GM18861 (cell line): ENCODE measurements at regions not wholly inside any gene's neighbourhood (a gene's known extent, or its start where the extent isn't known, plus 50 kb on each side); places are given as distances from the start of the nearest gene placed in this dataset.
"Not testable (repeated sequence)": the region's sequence is repeated elsewhere in the genome, so short reads cannot be mapped to it uniquely, and the experiment has no call there.

ENCODE experiments used
- ATAC-seq: cut with Tn5 transposase; IDR thresholded peaks from one replicate; pipeline ENCODE4 v1.9.1; 2021; ENCODE audit not compliant: unreplicated experiment

GRCh38 chr6:141513830-141514229 lies 618.9 kb upstream of the GJE1 start:
- ATAC-seq: no peak

GRCh38 chr6:141510803-141511202 lies 621.9 kb upstream of the GJE1 start:
- no peak for ATAC-seq

GRCh38 chr6:141506062-141506461 lies 626.7 kb upstream of the GJE1 start:
- not testable (repeated sequence) for ATAC-seq

- not testable (repeated sequence) for ATAC-seq
Measured at GRCh38 chr6:141504318-141504717, 628.4 kb upstream of the GJE1 start.

- ATAC-seq: no peak
Measured at GRCh38 chr6:141501616-141502015, 631.1 kb upstream of the GJE1 start.

GRCh38 chr6:141498977-141499376 lies 633.7 kb upstream of the GJE1 start:
- ATAC-seq: no peak

- no peak for ATAC-seq
Measured at GRCh38 chr6:141492521-141493284, 640.0 kb upstream of the GJE1 start.

GRCh38 chr6:141491684-141492083 lies 641.0 kb upstream of the GJE1 start:
- no peak for ATAC-seq

GRCh38 chr6:141490982-141491381 lies 641.7 kb upstream of the GJE1 start:
- ATAC-seq: no peak

GRCh38 chr6:141488488-141488887 lies 644.2 kb upstream of the GJE1 start:
- peak; percentile 37 for ATAC-seq

- ATAC-seq: no peak
Measured at GRCh38 chr6:141486942-141487341, 645.8 kb upstream of the GJE1 start.

GRCh38 chr6:141484711-141485110 lies 648.0 kb upstream of the GJE1 start:
- peak; percentile 74 for ATAC-seq

GRCh38 chr6:141483598-141484061 lies 649.1 kb upstream of the GJE1 start:
- ATAC-seq: peak; percentile 89

GRCh38 chr6:141482796-141483597 lies 649.7 kb upstream of the GJE1 start:
- no peak for ATAC-seq

- no peak for ATAC-seq
Measured at GRCh38 chr6:141475259-141475658, 657.5 kb upstream of the GJE1 start.

GRCh38 chr6:141472162-141472928 lies 660.4 kb upstream of the GJE1 start:
- ATAC-seq: no peak

- ATAC-seq: no peak
Measured at GRCh38 chr6:141470810-141471209, 661.9 kb upstream of the GJE1 start.

GRCh38 chr6:141467881-141468280 lies 664.8 kb upstream of the GJE1 start:
- no peak for ATAC-seq

GRCh38 chr6:141467041-141467440 lies 665.7 kb upstream of the GJE1 start:
- ATAC-seq: no peak

GRCh38 chr6:141464896-141465295 lies 667.8 kb upstream of the GJE1 start:
- no peak for ATAC-seq

GRCh38 chr6:141464490-141464889 lies 668.2 kb upstream of the GJE1 start:
- ATAC-seq: peak; percentile 74
